ENCODE measurements at regions not wholly inside any gene's neighbourhood (a gene's known extent, or its start where the extent isn't known, plus 50 kb on each side); places are given as distances from the start of the nearest gene placed in this dataset.

DNA sequence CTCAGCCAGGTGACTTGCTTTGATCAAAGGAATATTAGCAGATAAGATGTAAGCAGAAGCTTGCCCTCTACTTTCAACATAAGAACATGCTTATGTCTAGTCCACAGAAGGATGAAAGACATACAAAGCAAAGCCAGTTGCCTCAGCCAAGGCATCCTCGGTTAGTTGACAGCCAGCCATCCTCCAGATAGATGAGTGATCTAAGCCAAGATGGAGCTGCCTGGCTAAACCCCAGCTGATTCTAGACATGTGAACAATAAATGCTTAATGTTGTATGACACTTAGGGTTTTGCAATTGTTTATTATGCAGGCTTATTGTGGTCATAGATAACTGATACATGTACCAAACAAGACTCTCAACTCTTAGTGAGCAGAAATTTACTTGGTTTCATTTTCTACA is 157.6 kb upstream of the TMTC2 start:
- no peak overlapping the region for H3K4me3 ChIP-seq (ENCODE audit: low read depth, low read length)
- TF ChIP-seq, protein P1, sequence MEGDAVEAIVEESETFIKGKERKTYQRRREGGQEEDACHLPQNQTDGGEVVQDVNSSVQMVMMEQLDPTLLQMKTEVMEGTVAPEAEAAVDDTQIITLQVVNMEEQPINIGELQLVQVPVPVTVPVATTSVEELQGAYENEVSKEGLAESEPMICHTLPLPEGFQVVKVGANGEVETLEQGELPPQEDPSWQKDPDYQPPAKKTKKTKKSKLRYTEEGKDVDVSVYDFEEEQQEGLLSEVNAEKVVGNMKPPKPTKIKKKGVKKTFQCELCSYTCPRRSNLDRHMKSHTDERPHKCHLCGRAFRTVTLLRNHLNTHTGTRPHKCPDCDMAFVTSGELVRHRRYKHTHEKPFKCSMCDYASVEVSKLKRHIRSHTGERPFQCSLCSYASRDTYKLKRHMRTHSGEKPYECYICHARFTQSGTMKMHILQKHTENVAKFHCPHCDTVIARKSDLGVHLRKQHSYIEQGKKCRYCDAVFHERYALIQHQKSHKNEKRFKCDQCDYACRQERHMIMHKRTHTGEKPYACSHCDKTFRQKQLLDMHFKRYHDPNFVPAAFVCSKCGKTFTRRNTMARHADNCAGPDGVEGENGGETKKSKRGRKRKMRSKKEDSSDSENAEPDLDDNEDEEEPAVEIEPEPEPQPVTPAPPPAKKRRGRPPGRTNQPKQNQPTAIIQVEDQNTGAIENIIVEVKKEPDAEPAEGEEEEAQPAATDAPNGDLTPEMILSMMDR (IDR thresholded peaks at IDR 0.05; ENCODE audit: low read depth, low read length, missing control alignments), result no peak
- DNase-seq (ENCODE audit: low read depth), result no peak

DNA sequence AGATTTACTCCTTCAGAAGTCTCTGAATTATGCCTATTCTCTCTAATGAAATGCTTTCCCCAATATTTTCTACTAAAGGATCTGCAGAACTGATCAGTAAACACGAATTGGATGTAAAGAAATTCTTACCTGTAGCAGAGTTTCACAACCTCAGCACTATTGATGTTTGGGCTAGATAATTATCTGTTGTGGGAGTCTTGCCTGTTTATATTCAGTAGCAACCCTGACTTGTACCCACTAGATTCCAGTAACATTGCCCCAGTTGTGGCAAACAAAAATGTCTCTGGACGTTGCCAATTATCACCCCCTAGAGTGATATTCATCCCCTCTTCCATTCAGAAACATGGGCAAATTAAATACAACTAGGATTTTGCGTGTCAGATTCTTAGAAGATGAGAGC is 156.8 kb upstream of the TMTC2 start:
- no peak overlapping the region for H3K4me3 ChIP-seq (ENCODE audit: low read depth, low read length)
- TF ChIP-seq, protein P1 (IDR thresholded peaks at IDR 0.05; ENCODE audit: low read depth, low read length, missing control alignments), result no peak
- DNase-seq (ENCODE audit: low read depth), result no peak

DNA sequence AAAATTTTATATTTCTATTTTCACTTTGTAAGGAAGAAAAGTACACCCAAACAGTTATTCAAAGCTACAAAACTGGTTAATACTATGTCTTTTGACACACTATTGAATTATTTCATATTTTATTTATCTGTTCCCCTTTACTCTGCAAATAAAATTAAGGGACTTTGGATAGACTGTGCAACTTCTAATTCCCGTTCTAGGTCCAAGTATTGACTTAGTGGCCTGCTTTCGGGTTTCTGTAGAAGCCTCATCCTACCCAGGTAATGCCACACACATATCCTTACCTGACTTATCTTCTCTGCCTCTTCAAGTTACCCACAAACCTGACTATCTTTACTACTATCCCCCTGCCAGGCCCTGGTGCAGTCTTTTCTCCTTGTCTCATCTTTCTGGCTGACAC is 156.3 kb upstream of the TMTC2 start:
- TF ChIP-seq, protein P1 (IDR thresholded peaks at IDR 0.05; ENCODE audit: low read depth, low read length, missing control alignments), result no peak
- H3K4me3 ChIP-seq (ENCODE audit: low read depth, low read length), result no peak overlapping the region
- no peak for DNase-seq (ENCODE audit: low read depth)

DNA sequence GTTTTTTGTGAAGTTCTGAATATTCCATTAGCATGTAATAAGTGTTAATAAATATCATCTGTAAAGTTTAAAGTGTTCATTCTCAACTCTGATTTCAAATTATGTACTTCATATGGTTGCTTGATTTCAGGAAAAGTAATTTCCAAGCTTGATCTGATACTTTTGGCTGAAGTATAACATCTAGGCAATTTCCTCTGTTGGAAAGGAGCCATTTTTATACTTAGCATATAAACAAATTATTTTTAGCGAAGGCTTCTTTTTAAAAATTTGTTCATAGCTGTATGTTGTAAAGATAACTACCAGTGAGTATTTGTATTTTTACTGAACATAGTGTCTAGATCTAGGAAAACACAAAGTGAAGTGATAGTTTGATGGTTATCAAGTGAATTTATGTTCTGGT is 153.4 kb upstream of the TMTC2 start:
- TF ChIP-seq, protein P1 (IDR thresholded peaks at IDR 0.05; ENCODE audit: low read depth, low read length, missing control alignments), result no peak
- H3K4me3 ChIP-seq (ENCODE audit: low read depth, low read length), result no peak overlapping the region
- no peak for DNase-seq (ENCODE audit: low read depth)

DNA sequence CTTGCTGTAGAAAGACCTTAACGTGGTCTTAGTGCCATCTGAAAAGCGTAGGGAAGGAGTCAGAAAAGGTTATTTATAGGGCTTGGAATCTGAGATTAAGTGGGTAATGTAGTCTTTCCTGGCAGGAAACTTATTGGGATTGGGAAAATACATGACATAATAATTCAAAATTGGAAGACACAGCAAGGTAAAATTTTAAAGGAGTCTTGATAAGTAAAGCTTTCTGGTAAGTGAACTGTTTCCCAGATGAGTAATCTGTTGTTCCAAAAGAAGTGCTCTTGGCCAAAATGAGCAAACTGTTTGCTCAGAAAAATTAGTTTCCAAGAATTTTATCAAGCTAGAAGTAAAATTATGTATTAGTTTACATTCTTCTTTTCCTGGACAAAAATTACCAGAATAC is 149.3 kb upstream of the TMTC2 start:
- no peak overlapping the region for H3K4me3 ChIP-seq (ENCODE audit: low read depth, low read length)
- DNase-seq (ENCODE audit: low read depth), result no peak
- TF ChIP-seq, protein P1 (IDR thresholded peaks at IDR 0.05; ENCODE audit: low read depth, low read length, missing control alignments), result no peak

DNA sequence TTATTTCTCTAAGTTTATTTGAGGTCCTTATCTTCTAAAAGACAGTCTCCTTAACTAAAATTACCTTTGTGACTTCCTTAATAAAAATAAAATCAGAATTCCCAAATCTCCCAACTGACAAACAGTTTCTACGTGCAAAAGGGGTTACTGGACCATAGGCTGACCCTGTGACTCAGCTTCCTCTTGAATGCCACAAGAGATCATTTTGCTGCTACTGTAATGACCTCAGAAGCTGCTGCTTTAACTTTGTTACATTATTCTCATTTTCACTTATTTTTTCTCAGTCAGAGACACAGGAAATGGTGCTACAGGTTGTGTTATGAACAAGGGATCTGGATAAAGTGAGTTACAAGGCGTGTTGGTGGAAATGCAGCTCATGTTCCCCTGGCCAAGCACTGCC is 132.2 kb upstream of the TMTC2 start:
- TF ChIP-seq, protein P1 (IDR thresholded peaks at IDR 0.05; ENCODE audit: low read depth, low read length, missing control alignments), result no peak

DNA sequence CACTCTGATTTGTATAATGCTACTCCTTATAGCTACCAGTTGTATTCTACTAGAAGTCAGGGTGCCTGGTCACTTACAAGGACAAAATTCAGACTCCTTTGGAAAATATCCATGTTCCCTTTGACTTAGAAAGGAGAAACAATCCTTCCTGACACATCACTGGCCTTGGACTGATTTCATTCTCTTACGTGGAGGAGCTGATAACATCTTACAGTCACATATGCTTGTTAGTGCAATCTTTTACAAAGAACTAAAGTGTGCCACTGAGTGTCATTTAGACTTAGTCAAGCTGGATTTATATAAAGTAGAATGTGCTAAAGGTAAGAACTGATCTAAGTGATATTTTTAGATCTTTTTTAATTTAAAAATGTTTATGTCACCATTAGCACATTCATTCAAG is 131.0 kb upstream of the TMTC2 start:
- no peak for DNase-seq (ENCODE audit: low read depth)
- H3K4me3 ChIP-seq (ENCODE audit: low read depth, low read length), result no peak overlapping the region
- TF ChIP-seq, protein P1 (IDR thresholded peaks at IDR 0.05; ENCODE audit: low read depth, low read length, missing control alignments), result no peak

More for the DNA sequence above, 132.2 kb upstream of the TMTC2 start:
- no peak for DNase-seq (ENCODE audit: low read depth)
- no peak overlapping the region for H3K4me3 ChIP-seq (ENCODE audit: low read depth, low read length)

Data from GM12864 (cell line).